IPS DF 19.7 (cell line): ENCODE measurements at regions not wholly inside any gene's neighbourhood (a gene's known extent, or its start where the extent isn't known, plus 50 kb on each side); places are given as distances from the start of the nearest gene placed in this dataset.
A peak's percentile ranks its signal among the peaks of the same experiment; 100 is the strongest.

Source experiments
- DNase-seq: peaks from one replicate; pipeline ENCODE4 v3.0.0-alpha.2; 2013; ENCODE audit warnings: low read depth, low spot score

DNA sequence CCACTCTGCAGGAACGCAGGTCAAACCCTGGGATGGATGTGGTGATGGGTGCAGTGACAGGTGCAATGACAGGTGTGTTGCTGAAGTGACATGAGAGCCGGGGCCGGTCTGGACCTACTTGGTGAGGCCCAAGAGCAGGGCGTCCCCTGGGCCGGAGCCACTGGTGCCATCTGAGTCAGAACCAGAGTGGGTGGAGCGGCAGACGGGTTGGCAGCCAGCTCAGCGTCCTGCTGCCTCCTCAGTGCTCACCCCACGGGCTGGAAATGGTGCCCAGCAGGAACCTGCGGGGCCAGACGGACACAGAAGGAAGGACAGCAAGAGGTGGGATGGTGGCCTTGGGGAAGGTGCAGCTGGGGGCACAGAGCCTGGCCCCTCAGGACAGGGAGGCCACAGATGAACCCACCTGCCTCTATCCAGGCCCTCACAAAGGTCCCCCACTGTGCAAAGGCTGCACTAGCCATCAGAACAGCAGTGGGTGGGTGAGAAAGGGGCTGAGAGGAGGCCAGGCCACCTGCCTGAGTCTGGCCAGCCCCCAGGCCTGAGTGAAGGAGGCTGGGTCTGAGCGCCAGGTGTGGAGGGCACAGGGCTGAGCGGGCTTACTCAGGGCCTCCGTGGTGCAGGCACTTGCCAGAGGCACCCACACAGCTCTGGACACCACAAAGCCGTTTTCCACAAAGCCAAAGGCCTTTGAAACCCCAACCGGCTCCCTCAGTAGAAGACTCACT lies 129.0 kb upstream of the PPP2R2D start:
- DNase-seq: no peak

DNA sequence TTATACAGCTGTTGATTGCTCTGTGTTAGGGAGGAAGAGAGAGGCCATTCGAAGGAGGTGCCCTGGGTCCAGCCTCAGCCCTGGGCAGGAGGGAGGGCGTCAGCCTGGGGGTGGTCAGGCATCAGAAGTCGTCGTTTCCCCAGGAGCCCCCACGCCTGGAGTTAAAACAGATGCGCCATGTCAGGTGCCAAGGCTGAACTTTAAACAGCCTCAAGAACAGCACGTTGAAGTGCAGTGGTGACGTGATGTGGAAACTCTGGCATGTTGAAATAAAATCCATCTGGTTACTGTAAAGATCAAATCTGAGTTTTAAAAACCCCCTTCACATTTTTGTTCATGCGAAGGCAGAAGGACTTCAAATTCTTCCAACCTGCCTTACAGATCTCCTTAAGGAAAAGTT lies 128.4 kb upstream of the PPP2R2D start:
- DNase-seq: no peak

DNA sequence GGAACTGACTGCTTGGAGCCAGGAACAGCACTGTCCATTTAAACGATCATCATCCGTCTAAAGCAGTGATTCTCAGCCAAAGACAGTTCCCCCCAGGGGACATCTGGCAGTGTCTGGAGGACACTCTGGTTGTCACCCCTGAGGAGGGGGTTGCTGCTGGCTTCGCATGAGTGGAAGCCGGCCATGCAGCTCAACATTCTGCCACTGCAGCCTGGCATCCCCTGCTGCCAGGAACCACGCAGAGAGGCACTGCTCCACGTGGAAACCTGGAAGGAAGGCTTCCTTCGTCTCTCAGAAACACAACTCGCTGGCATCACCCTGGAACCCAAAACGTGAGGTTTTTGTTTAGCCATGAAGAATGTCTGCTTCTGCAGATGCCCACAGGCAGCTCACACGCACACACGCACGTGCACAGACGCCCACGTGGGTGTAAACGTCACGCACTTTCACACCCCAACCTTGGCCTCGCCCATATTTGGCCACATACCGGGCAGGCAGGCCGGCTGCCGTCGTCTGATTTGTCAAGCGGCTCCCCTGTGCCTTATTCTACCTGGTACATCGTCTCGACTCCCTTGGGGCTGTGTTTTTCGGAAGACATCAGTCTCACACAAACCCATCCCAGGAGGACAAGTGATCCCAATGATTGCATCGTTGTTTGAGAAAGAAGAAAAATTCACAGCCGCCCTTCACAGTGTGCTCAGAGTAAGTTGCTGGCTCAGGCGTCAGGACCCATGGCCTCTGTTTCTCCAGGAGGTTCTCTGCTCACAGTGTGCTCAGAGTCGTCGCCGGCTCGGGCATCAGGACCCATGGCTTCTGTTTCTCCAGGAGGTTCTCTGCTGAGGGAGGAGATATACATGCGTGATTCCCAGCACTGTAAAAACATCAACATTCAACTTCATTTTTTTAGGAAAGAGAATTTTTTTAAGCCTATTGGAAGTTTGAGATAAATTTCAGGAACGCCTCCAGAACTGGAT lies 127.2 kb upstream of the PPP2R2D start:
- no peak for DNase-seq

DNA sequence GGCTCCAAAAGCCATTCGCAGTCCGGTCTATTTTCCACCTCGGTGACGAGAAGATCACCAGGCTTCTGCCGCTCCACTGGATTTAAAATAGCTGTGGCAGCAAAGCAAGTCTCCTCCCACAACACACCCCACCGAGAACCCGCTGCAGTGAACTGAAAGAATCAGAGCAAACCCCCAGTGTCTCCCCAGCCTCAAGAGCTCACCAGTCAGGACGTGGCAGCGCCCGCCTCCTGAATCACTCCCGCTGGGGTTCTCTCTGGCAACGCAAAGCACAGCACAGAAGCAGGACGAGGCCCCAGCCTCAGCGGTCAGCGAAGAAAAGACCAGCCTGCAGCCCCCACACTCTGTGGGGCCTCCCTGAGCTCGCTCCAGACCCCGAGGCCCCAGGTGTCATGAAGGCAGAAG lies 126.1 kb upstream of the PPP2R2D start:
- DNase-seq: no peak

DNA sequence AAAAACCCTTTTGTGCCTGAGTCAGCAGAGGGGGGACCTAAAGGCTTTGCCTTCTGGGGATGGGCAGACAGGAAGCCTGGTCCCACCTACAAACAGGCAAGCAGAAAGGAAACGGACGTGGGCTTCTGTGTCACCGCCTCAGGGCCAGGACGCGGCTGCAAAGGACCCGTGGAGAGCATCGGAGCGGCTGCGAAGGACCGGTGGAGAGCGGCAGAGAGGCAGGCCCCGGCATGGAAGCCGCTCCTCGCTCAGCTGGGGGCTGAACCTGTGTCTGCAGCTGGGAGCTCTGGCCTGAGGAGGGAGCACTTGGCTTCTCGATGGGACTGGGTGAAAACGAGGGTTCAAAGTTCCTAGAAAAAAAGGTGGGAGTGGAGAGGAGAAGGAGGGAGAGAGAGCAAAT lies 125.4 kb upstream of the PPP2R2D start:
- no peak for DNase-seq

DNA sequence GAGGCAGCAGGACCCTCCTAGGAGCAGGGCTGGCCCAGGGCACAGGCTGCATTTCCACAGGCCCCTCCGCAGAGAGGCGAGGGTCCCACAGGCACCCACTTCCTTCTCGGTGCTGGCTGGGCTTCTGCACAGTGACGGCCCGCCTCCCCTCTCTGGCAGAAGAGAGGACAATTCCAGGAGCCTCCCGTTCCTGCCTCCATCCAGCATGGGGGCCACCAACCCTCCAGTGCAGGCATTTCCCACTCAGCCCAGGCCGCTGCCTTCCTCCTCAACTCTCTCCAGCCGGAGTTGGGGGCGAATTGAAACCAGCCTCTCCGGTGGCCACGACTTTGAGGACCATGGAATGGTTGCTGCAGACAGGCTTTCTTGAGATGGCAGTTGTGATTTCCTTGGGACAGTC lies 125.0 kb upstream of the PPP2R2D start:
- no peak for DNase-seq

DNA sequence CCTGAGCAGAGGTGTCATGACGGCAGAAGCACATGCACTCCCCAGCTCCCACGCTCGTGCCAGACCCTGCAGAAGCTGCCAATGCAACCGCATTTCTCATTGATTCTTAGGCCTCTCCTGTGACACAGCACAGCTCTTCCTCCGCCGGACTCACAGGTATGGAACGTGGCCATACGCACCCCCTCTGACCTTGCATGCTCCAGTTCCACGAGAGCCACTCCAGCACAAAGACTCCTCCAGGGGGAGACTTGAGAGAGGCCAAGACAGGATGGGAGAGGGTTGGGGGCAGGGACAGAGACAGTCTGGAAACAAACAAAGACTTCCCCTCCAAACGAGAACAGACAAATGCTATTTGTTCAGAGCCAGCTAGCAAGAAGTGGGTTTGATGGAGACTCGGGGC lies 124.3 kb upstream of the PPP2R2D start:
- no peak for DNase-seq

DNA sequence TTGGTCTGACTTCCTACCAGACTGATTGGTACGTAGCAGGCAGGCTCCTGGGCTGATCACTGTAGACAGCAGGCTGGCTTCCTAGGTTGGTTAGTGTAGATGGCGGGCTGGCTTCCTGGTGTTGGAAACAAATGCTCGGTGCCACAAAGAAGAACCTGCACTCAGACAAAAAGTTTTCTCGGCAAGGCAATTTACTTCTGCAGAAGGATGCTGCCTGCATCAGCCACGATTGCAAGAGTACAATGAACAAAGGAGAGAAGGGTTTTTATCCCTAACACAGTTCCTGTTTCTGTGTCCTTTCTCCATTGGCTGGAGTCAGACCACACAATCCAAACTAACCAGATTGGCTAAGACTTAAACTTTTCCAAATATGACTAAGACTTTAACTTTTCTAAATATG lies 123.6 kb upstream of the PPP2R2D start:
- no peak for DNase-seq

DNA sequence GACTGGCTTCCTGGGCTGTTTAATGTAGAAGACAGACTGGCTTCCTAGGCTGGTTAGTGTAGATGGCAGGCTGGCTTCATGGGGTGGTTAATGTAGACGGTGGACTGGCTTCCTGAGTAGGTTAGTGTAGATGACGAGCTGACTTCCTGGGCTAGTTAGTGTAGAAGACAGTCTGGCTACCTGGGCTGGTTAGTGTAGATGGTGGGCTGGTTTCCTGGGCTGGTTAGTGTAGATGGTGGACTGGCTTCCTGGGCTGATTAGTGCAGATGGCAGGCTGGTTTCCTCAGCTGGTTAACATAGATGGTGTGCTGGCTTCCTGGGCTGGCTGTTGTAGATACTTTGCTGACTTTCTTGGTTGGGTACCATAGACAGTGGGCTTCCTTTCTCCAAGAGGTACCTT lies 122.9 kb upstream of the PPP2R2D start:
- no peak for DNase-seq

DNA sequence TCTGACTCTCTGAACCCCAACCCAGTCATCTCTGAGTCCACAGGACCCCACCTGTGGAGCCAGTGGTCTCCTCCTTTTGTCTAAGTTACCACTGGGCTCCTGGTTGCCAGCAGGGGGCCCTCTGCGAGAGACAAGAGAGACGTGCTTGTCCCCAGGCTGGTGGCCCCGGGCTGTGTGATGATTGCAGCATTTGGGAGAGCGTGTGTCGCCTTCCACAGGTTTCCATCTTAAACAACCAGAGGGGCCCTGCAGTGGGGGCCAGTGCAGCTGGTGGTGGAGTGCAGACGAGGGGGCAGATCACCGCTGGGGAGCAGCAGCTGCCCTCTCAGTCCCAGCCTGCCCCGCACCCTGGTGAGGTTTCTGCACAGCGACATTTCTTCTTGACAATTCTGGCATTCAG lies 122.4 kb upstream of the PPP2R2D start:
- no peak for DNase-seq

DNA sequence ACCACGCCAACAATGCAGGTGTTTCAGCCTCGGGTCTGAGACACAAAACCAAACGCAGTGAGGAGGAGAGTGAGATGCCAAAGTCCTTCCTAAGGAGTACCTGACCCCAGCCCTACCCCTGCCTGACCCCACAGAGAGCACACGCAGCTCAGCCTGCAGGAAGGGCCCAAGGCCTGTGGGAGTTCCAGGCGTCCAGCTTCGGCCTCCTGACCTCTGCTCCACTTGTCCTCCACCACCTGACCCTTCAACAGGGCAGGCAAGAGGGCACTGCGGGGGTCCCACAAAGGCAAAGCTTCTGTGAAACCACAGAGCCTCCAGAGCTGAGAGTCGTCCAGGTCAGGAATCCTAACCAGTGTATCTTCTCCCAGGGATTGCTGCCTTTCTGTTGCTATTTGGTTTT lies 122.0 kb upstream of the PPP2R2D start:
- DNase-seq: no peak

DNA sequence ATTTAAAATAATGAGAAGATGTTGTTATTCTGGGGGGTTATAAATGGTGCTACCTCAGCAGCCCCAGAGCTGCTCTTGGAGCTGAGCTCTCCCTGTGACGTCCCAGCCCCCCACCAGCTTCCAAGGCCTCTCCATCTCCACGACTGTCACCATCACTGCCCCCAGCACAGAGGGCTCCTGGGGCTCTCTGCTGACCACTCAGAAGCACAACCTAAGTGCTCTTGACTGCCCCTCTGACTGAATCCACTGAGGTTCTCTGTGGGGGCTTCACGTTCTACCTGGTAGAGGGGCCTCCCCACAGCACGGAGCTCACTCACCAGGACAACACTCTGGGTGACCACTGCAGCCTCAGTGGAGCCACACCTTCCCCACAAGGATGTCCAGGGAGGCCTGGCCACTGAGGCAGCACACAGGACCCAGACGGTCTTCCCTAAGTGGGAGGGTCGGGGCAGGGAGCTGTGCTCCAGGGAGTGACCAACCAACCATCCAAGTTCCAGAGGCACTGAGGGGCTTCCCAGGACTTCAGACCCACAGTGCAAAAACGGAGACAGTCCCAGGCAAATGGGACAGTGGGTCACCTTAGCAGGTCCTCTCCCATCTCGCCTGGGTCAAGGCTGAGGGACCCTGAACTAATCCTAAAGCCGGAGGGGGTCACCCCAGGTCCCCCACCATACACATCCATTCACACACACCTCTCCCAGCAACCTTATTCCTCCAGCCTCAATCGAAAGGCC lies 121.0 kb upstream of the PPP2R2D start:
- no peak for DNase-seq

DNA sequence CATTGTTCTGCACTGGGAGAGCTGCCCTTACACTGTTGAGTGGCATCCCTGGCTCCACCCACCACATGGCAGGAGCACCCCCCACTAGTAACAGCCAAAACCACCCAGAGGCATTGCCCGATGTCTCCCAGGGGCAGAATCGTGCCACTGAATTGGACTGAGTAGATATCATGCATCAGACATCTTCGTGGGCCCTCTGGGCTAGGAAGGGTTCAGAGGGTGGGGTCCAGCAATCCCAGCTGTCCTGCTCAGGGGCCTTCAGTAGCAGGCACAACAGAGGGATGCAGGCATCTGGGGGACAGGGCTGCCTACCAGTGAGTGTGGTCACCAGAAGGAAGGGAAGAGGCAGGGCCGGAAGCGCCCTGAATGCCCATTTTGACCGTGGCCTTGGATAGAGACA lies 119.7 kb upstream of the PPP2R2D start:
- no peak for DNase-seq

DNA sequence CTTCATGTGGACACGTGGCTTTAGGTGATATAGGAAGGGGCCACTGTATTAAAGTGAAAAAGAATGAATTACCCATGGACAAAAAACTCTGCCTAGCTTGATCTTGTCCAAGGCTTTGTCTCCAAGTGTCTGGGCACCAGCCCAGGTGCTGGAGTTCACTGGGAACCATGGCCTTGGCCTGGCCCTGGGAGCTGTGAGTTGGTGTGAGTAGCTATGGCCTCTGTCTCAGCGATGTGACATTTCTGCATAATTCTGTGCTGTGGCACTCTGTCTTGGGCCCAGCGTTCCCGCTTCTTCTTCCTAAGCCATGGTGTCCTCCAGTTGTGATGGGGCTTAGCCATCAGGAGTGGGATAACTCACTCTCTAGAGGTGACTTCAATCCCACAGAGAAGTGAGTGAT lies 119.0 kb upstream of the PPP2R2D start:
- DNase-seq: no peak

DNA sequence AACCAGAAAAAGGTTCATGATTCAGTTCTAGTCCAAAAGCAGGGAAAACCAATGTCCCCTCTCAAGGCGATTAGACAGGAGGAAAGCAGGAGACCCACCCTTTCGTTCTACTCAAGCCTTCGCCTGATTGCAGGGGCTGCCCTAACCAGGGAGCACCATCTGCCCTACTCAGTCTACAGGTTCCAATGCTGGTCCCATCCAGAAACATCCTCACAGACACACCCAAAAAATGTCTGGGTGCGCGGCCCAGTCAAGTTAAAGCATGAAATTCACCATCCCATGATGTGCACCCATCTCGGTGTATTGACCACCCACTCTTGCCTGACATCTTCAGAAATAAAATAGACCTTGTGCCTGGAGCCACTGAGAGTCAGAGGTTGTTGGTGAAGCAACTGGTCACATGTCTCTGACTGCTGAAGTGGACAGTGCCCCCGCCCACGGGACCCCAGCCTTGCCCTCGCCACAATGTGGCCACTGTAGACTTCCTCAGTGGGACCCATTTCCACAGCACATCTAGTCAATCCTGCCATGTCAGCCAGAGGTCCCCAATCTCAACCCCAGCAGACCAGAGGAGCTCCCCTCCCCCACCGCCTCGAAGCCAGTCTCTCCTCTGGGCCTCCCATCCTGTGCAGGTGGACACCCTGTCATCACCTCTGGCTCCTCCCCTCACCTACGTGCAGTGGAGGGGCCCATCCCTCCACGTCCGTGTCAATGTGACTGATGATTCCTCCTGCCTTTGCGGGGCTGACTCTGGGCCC lies 116.3 kb upstream of the PPP2R2D start:
- DNase-seq: no peak

DNA sequence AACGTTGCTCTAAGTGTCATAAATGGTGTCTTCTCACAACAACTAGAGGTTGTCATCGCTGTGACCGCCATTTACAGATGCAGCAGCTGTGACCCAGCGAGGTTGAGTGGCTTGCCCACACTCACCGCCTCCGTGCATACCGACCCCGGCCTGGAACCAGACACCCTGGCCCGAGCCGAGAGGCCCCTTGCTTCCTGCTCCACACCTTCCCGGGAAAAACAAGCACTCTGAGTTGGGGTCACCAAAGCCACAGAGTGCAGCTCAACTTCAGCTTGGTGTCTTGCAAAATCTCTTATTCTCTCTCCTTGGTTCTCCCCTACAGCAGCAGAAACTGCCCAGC lies 115.7 kb upstream of the PPP2R2D start:
- no peak for DNase-seq

DNA sequence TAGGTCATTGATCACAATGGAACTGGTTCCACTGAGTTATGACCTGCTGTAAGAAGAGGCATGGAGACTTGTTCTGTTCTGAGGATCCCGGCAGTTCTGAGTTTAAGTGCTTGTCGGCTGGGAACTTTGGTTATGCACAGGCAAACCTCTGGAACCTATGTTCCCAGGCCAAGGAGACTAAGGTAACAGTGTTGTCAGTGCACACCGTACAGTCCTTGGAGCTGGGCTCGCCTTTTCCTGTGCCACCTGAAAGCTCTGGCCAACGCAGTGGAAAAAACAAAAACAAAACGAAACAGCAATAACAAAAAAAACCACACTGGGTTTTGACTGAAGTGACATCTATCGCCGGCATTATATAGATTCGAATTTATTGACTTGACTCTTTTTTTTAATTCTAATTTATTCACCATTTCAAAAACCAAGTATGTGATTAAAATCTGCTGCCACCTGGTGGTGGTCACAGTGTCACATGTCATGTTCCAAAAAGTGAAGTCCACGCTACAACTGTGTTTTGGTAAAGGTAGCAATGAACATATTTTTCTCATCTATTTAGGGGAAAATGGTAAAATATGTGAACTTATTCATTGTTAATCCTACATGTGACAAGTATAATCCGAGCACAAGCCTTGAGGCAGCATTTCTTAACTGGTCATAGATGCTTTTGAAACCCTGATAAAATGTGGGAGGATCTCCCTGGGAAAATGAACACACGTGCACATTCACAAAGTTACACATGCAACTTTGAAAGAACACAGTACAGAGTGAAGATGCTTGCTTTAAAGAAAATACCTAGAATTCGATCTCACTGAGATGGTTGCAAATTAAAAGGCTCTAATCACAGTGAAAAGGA lies 113.8 kb upstream of the PPP2R2D start:
- no peak for DNase-seq

DNA sequence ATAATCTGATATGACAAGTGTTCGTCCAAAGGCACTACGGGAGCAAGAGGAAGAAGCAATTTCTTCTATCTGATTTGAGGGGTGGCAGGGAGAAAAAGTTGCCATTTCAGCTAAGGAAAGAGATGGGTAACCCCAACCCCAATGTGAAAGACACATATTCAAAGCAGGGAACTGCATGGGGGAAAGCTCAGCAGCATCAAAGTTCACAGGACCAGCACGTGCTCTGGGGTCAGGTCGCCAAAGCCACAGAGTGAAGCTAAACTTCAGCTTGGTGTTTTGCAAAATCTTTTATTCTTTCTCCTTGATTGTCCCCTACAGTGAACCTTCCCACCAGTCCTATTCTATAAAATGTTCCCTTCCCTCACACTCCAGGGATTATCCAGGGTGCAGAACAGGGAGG lies 112.8 kb upstream of the PPP2R2D start:
- no peak for DNase-seq

DNA sequence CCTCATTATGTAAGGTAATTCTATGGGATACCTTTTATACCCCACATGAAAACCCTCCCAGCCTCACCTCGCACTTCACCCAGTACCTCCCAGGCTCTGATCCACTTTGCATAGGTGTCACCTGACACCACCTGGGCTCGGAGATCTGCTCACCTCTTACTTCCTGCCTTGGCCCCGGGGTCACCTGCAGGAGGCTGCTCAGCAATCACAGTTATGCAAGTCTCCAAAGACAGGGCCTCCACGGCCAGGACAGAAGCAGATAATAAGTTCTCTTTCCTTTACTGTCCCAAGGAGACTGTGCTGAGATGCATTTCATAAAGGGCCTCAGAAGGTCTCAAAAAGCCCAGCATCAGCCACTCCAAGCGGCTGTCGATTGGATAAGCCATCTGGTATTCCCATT lies 112.4 kb upstream of the PPP2R2D start:
- peak; percentile 12 for DNase-seq

DNA sequence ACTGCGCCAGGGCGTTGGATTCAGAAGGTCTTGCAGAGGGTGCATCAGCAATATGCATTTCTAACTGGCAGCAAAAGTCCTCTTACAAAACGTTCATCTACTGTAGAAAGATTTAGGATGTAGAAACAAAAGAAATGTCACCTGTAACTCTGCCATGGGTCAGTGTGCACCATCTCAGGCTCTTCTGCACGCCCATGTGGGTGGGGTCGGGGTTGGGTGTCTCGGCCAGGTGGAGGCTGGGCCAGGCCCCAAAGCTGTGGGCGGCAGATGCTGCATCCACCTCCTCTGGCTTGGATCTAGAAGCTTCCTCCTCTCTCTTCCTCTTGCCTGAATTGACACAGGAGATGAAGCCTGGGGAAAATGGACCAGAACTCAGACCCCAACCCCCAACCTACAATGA lies 111.3 kb upstream of the PPP2R2D start:
- DNase-seq: no peak

DNA sequence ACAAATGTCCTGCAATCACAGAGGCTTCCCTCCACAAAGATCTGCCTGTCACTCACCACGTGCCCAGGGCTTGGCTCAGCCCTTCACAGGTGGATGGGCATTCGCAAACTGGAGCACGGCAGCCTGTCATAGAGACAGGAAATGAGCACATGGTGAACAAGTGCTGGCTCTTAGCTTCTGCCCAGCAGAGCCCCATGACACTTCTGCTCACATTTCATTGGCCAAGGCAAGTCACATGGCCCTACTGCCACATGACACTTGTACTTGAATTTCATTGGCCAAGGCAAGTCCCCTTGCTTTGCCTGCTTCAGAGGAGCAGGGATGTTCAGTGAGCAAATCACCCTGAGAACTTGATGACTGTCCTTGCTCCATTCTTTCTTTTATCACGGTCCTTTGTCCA lies 110.8 kb upstream of the PPP2R2D start:
- DNase-seq: no peak
